DOHH2 (cell line): ENCODE measurements at regions not wholly inside any gene's neighbourhood (a gene's known extent, or its start where the extent isn't known, plus 50 kb on each side); places are given as distances from the start of the nearest gene placed in this dataset.

Experiments used
- CTCF ChIP-seq: fragments of 200-600 bp; sonication (generic); IDR thresholded peaks from one replicate; pipeline ENCODE4 v1.5.1; 2014; ENCODE audit warnings: antibody characterized with exemption, mild to moderate bottlenecking, low read depth, low read length; ENCODE audit not compliant: poor library complexity, severe bottlenecking
- EZH2phosphoT487 ChIP-seq: fragments of 200-600 bp; sonication (generic); IDR thresholded peaks from 2 replicates; pipeline ENCODE4 v1.6.1; 2017; ENCODE audit warnings: borderline replicate concordance, mild to moderate bottlenecking, antibody characterized with exemption, low read length, moderate library complexity, mixed read lengths

GRCh38 chr6:86193821-86194220, 551.1 kb upstream of the SYNCRIP start:
- TF ChIP-seq CTCF (no peak), EZH2phosphoT487 (no peak)
